Peyer's patch (tissue), 4 donors: ENCODE measurements at regions not wholly inside any gene's neighbourhood (a gene's known extent, or its start where the extent isn't known, plus 50 kb on each side); places are given as distances from the start of the nearest gene placed in this dataset.

Source experiments
- DNase-seq, 3 donors: peaks; one replicate each; pipeline ENCODE4 v3.0.0-alpha.2; 2017 to 2019
- H3K27ac ChIP-seq, 4 donors: fragments of 200-600 bp; sonication (generic); one replicate each; pipeline ENCODE4 v1.5.1; 2016 to 2019
- H3K27me3 ChIP-seq, 2 donors: fragments of 200-600 bp; sonication (generic); one replicate each; pipeline ENCODE4 v1.5.1; 2019
- H3K36me3 ChIP-seq, 3 donors: fragments of 200-600 bp; sonication (generic); one replicate each; pipeline ENCODE4 v1.5.1; 2016 to 2019
- H3K4me1 ChIP-seq, 4 donors: fragments of 200-600 bp; sonication (generic); one replicate each; pipeline ENCODE4 v1.5.1; 2016 to 2019
- H3K4me3 ChIP-seq, 4 donors: fragments of 200-600 bp; sonication (generic); 1 replicate in 3 of 4; 2 replicates in 1 of 4; pipeline ENCODE4 v1.5.1; 2016 to 2019; ENCODE audit warnings: mild to moderate bottlenecking in 1 of 4
- H3K9me3 ChIP-seq, 4 donors: fragments of 200-600 bp; sonication (generic); one replicate each; pipeline ENCODE4 v1.5.1; 2016 to 2019; ENCODE audit warnings: mild to moderate bottlenecking in 1 of 4
- POLR2A ChIP-seq, 2 donors: fragments of 450-650 bp; IDR thresholded peaks; one replicate each; pipeline ENCODE4 v1.5.1; 2017; ENCODE audit warnings: antibody characterized with exemption in 2 of 2, mild to moderate bottlenecking in 2 of 2, moderate library complexity in 2 of 2
- TF ChIP-seq, protein P1 (sequence below), 6 experiments: fragments of 450-650 bp in 4 of 6; fragments of 200-600 bp in 2 of 6; sonication (generic) in 1 of 6; IDR thresholded peaks; one replicate each; pipeline ENCODE4 v1.5.1; 2017 to 2019; ENCODE audit warnings: antibody characterized with exemption in 6 of 6, mild to moderate bottlenecking in 3 of 6, moderate library complexity in 1 of 6

DNA sequence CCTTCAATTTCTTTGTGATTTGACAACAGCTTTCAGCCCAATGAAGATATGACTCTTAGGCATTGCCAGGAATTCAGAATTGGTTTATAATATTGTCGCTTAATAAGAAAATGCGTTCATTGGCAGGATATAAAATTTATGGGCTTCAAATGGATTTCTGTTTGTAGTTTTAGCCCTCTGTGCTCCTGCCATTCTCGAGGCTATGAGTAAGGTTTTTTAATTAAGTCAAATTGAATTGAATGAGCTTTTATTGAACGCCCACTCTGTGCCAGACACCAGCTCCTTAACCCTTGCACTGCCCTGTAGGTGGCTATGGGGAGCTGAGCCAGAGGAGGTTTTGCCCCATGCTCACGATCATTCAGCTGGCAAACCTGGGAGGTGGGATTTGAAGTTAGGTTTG lies 115.1 kb downstream of the SLC25A47 start:
- Histone ChIP-seq H3K4me3 (no peak overlapping the region), H3K4me1 (peaks cover 0 to 34% (median 0%) of the 10 kb centered on the region in 4 donors), H3K27ac (no peak overlapping the region), H3K27me3 (no peaks in the 10 kb centered on the region), H3K36me3 (no peaks in the 10 kb centered on the region), H3K9me3 (no peaks in the 10 kb centered on the region)
- DNase-seq, result no peak
- TF ChIP-seq, protein P1, sequence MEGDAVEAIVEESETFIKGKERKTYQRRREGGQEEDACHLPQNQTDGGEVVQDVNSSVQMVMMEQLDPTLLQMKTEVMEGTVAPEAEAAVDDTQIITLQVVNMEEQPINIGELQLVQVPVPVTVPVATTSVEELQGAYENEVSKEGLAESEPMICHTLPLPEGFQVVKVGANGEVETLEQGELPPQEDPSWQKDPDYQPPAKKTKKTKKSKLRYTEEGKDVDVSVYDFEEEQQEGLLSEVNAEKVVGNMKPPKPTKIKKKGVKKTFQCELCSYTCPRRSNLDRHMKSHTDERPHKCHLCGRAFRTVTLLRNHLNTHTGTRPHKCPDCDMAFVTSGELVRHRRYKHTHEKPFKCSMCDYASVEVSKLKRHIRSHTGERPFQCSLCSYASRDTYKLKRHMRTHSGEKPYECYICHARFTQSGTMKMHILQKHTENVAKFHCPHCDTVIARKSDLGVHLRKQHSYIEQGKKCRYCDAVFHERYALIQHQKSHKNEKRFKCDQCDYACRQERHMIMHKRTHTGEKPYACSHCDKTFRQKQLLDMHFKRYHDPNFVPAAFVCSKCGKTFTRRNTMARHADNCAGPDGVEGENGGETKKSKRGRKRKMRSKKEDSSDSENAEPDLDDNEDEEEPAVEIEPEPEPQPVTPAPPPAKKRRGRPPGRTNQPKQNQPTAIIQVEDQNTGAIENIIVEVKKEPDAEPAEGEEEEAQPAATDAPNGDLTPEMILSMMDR (IDR thresholded peaks at IDR 0.05), result no peak
- TF ChIP-seq POLR2A (IDR thresholded peaks at IDR 0.05), result no peak

DNA sequence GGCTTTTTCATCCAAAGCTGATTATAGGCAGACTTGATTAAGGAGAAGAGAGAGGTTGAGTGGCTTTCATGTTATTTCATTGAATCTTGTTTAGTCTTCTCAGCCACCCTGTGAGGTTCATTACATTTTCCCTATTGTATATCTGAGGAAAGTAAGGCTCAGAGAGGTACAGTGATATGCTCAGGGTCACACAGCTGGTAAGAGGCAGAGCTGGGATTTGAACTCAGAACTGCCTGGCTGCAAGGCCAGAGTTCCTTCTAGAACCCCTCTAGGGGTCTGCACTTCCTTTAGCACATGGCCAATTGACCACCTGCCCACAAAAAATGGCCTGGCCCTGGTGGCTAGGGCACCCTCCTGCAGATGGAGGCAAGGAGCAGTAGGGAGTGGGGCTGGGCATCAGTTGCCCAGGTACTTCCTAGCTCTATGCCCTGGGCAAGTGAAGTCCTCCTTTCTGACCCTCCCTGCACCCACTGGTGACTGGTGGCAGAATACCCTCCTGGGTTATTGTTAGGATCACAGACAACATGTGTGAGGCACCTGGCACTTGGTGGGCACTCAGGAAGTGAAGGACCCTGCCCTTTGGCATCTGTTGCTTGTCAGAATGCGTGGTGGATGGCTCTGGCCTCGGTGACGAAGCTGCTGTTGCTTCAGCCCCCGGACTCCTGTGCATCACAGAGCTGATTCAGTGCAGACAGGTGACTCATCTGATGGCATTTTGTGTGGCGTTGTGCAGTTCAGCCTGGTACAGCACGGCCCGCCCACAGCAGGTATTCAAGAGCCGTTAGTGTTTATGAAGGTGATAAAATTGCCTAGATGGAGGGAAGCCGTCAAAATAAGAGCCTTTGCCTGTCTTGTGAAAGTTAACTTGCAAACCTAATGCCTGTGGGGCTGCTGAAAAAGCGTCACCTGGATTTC lies 115.8 kb downstream of the SLC25A47 start:
- H3K27ac ChIP-seq, result peak overlapping the region in 3 of 4 donors; percentile 45 to 69 (median 46)
- H3K4me3 ChIP-seq, result no peak overlapping the region
- no peaks in the 10 kb centered on the region for H3K27me3 ChIP-seq
- TF ChIP-seq POLR2A (IDR thresholded peaks at IDR 0.05), result peak in 1 of 2 donors; percentile 14
- TF ChIP-seq, protein P1 (IDR thresholded peaks at IDR 0.05), result no peak
- H3K36me3 ChIP-seq, result no peaks in the 10 kb centered on the region
- peak; percentile 20 to 89 (median 85) for DNase-seq
- H3K4me1 ChIP-seq, result peaks cover 0 to 34% (median 0%) of the 10 kb centered on the region in 4 donors
- no peaks in the 10 kb centered on the region for H3K9me3 ChIP-seq

DNA sequence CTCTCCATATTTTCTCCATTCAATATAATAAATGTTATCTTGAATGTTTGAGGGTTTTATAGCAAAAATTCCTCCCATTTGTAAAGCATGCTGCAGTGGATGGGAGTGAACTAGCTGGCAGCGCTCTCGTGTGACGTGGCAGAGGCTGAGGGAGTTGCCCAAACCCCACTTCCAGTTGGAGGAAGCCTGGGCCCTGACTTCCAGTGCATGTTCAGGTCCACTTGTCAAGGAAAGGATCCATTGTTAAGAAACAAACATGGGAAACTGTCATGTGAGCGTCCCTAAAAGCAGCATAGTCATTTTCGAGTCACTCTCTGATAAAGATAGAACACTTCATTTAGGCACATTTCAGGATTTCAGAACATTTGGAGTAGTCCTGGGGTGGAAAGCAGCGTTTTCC lies 116.6 kb downstream of the SLC25A47 start:
- H3K9me3 ChIP-seq, result no peaks in the 10 kb centered on the region
- TF ChIP-seq, protein P1 (IDR thresholded peaks at IDR 0.05), result no peak
- no peak for TF ChIP-seq POLR2A (IDR thresholded peaks at IDR 0.05)
- no peaks in the 10 kb centered on the region for H3K27me3 ChIP-seq
- H3K27ac ChIP-seq, result peak overlapping the region in 3 of 4 donors; percentile 17 to 45 (median 45)
- H3K36me3 ChIP-seq, result no peaks in the 10 kb centered on the region
- DNase-seq, result no peak
- H3K4me1 ChIP-seq, result peaks cover 0 to 34% (median 0%) of the 10 kb centered on the region in 4 donors
- no peak overlapping the region for H3K4me3 ChIP-seq

DNA sequence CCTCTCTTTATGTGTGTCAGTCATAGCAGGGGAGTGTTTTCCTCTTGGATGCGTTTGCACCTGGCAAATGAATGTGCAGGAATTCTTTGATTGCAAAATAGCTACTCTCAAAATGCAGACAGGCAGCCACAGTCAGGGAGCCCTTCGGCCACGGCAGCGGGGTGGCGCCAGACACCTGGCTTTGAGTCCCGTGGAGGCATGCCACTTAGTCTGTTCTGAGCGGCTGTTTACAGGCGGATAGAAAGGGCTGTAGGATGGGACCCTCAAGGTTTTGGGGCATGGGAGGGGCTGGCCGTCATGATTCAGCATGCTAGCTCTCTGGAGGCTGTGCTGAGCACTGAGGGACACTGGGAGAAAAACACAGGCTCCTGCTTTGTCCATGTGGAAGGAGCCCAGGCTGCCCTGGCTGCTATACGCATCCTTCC lies 117.1 kb downstream of the SLC25A47 start:
- H3K4me1 ChIP-seq, result peaks cover 0 to 34% (median 0%) of the 10 kb centered on the region in 4 donors
- no peaks in the 10 kb centered on the region for H3K9me3 ChIP-seq
- no peaks in the 10 kb centered on the region for H3K36me3 ChIP-seq
- DNase-seq, result peak in 2 of 3 donors; percentile 82 to 84
- peak overlapping the region in 3 of 4 donors; percentile 17 to 45 (median 45) for H3K27ac ChIP-seq
- H3K4me3 ChIP-seq, result no peak overlapping the region
- H3K27me3 ChIP-seq, result no peaks in the 10 kb centered on the region
- no peak for TF ChIP-seq POLR2A (IDR thresholded peaks at IDR 0.05)
- TF ChIP-seq, protein P1 (IDR thresholded peaks at IDR 0.05), result peak in 4 of 6 experiments; percentile 40 to 90 (median 87)

DNA sequence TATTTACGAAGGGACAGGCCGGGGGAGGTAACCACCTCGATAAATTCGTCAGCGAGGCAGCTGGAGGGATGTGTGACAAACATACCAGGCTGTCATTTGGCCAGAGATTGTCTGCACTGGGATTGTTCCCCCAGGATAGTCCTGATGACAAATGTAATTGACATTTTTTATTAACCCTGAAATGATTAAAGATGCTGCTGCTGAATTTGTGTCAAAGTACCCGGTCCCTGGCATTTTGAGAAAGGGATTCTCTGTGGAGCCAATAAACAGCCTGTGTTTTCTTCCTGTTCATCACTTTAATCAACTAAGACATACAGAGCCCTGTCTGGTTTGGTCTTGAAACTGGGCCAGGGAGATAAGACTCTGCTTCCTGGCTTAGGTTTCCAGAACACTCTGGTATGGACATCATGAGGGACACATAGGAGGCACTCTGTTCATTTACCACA lies 117.6 kb downstream of the SLC25A47 start:
- H3K27me3 ChIP-seq, result no peaks in the 10 kb centered on the region
- TF ChIP-seq, protein P1 (IDR thresholded peaks at IDR 0.05), result no peak
- no peak for TF ChIP-seq POLR2A (IDR thresholded peaks at IDR 0.05)
- H3K36me3 ChIP-seq, result no peaks in the 10 kb centered on the region
- peak overlapping the region in 1 of 4 donors; percentile 33 for H3K27ac ChIP-seq
- no peak overlapping the region for H3K4me3 ChIP-seq
- H3K9me3 ChIP-seq, result no peaks in the 10 kb centered on the region
- H3K4me1 ChIP-seq, result peaks cover 0 to 34% (median 0%) of the 10 kb centered on the region in 4 donors
- no peak for DNase-seq
